OCI-LY1 (cell line): ENCODE measurements at regions not wholly inside any gene's neighbourhood (a gene's known extent, or its start where the extent isn't known, plus 50 kb on each side); places are given as distances from the start of the nearest gene placed in this dataset.

Source experiments
- H2AFZ ChIP-seq: fragments of 200-600 bp; sonication (generic), shearing (Covaris generic); 2 replicates; pipeline ENCODE4 v1.6.0; 2014; ENCODE audit warnings: antibody characterized with exemption, mild to moderate bottlenecking, low read length
- H3F3A ChIP-seq: fragments of 200-600 bp; sonication (generic), shearing (Covaris generic); 2 replicates; pipeline ENCODE4 v1.6.0; 2014; ENCODE audit warnings: mild to moderate bottlenecking, antibody characterized with exemption, low read length, moderate library complexity; ENCODE audit not compliant: insufficient read depth
- H3K27ac ChIP-seq: fragments of 200-600 bp; sonication (generic); 2 replicates; pipeline ENCODE4 v1.5.1; 2014; ENCODE audit warnings: low read length, mixed run types, mild to moderate bottlenecking, low read depth; ENCODE audit not compliant: poor library complexity, severe bottlenecking
- H3K27me3 ChIP-seq: fragments of 200-600 bp; sonication (generic); 2 replicates; pipeline ENCODE4 v1.6.0; 2014; ENCODE audit warnings: antibody characterized with exemption, mild to moderate bottlenecking, low read length, moderate library complexity; ENCODE audit not compliant: insufficient read depth
- H3K36me3 ChIP-seq: fragments of 200-600 bp; sonication (generic); 2 replicates; pipeline ENCODE4 v1.6.1; 2014; ENCODE audit warnings: mild to moderate bottlenecking, antibody characterized with exemption, low read length, moderate library complexity, mixed read lengths; ENCODE audit not compliant: insufficient read depth
- H3K4me1 ChIP-seq: fragments of 200-600 bp; sonication (generic); 2 replicates; pipeline ENCODE4 v1.5.1; 2014; ENCODE audit warnings: mild to moderate bottlenecking, low read length, moderate library complexity; ENCODE audit not compliant: insufficient read depth, severe bottlenecking
- H3K4me2 ChIP-seq: fragments of 200-600 bp; sonication (generic), shearing (Covaris generic); 2 replicates; pipeline ENCODE4 v1.6.1; 2014; ENCODE audit warnings: low read length
- H3K4me3 ChIP-seq: fragments of 200-600 bp; sonication (generic); 2 replicates; pipeline ENCODE4 v1.5.1; 2014; ENCODE audit warnings: low read length, low read depth, mild to moderate bottlenecking, mixed read lengths; ENCODE audit not compliant: poor library complexity, severe bottlenecking
- H3K79me2 ChIP-seq: fragments of 200-600 bp; shearing (Covaris generic); 2 replicates; pipeline ENCODE4 v1.6.1; 2016; ENCODE audit warnings: mixed run types, low read length, mixed read lengths; ENCODE audit not compliant: insufficient read depth
- H3K9ac ChIP-seq: fragments of 200-600 bp; sonication (generic), shearing (Covaris generic); 2 replicates; pipeline ENCODE4 v1.6.1; 2014; ENCODE audit warnings: mild to moderate bottlenecking, low read length, mixed read lengths
- H3K9me2 ChIP-seq: fragments of 200-600 bp; sonication (generic), shearing (Covaris generic); 2 replicates; pipeline ENCODE4 v1.6.1; 2014; ENCODE audit warnings: low read depth, mild to moderate bottlenecking, low read length, mixed read lengths
- H3K9me3 ChIP-seq: fragments of 200-600 bp; shearing (Covaris generic); 2 replicates; pipeline ENCODE4 v1.6.1; 2014; ENCODE audit warnings: low read length, mixed read lengths
- H4K20me1 ChIP-seq: fragments of 200-600 bp; sonication (generic), shearing (Covaris generic); 2 replicates; pipeline ENCODE4 v1.6.0; 2016; ENCODE audit warnings: mild to moderate bottlenecking, low read length; ENCODE audit not compliant: insufficient read depth
- CTCF ChIP-seq: fragments of 200-600 bp; sonication (generic), shearing (Covaris generic); IDR thresholded peaks from 2 replicates; pipeline ENCODE4 v1.5.1; 2017; ENCODE audit warnings: mild to moderate bottlenecking, antibody characterized with exemption, low read length, moderate library complexity, mixed read lengths
- EZH2 ChIP-seq: fragments of 200-600 bp; sonication (generic), shearing (Covaris generic); IDR thresholded peaks from 2 replicates; pipeline ENCODE4 v1.8.0; 2017; ENCODE audit warnings: borderline replicate concordance, mixed run types, mild to moderate bottlenecking, antibody characterized with exemption, low read length, moderate library complexity, mixed read lengths

- H3K9me3 ChIP-seq, result no peaks in the 10 kb centered on the region
- H3K4me3 ChIP-seq, result no peak overlapping the region
- H3K4me1 ChIP-seq, result no peaks in the 10 kb centered on the region
- H2AFZ ChIP-seq, result no peak overlapping the region
- TF ChIP-seq CTCF (no peak), EZH2 (no peak)
- H3K27ac ChIP-seq, result no peak overlapping the region
- H3K4me2 ChIP-seq, result no peak overlapping the region
- no peaks in the 10 kb centered on the region for H3K79me2 ChIP-seq
- H4K20me1 ChIP-seq, result no peaks in the 10 kb centered on the region
- no peaks in the 10 kb centered on the region for H3K9me2 ChIP-seq
- no peaks in the 10 kb centered on the region for H3F3A ChIP-seq
- no peaks in the 10 kb centered on the region for H3K27me3 ChIP-seq
- H3K9ac ChIP-seq, result no peak overlapping the region
- H3K36me3 ChIP-seq, result no peaks in the 10 kb centered on the region
Measured at GRCh38 chr13:27014406-27015359, 156.9 kb downstream of the USP12 start.

GRCh38 chr13:27012482-27013197 is 159.0 kb downstream of the USP12 start:
- no peaks in the 10 kb centered on the region for H3K9me2 ChIP-seq
- no peaks in the 10 kb centered on the region for H4K20me1 ChIP-seq
- H3K4me2 ChIP-seq, result no peak overlapping the region
- H3K9me3 ChIP-seq, result no peaks in the 10 kb centered on the region
- H3K27ac ChIP-seq, result no peak overlapping the region
- no peaks in the 10 kb centered on the region for H3K27me3 ChIP-seq
- no peaks in the 10 kb centered on the region for H3K36me3 ChIP-seq
- no peak overlapping the region for H3K4me3 ChIP-seq
- no peaks in the 10 kb centered on the region for H3K79me2 ChIP-seq
- no peaks in the 10 kb centered on the region for H3F3A ChIP-seq
- no peaks in the 10 kb centered on the region for H3K4me1 ChIP-seq
- TF ChIP-seq EZH2, result no peak
- TF ChIP-seq CTCF, result no peak
- no peak overlapping the region for H3K9ac ChIP-seq
- H2AFZ ChIP-seq, result no peak overlapping the region

- no peaks in the 10 kb centered on the region for H3K36me3 ChIP-seq
- H3K27me3 ChIP-seq, result no peaks in the 10 kb centered on the region
- H3K4me1 ChIP-seq, result no peaks in the 10 kb centered on the region
- no peaks in the 10 kb centered on the region for H3K9me2 ChIP-seq
- no peak overlapping the region for H3K9ac ChIP-seq
- TF ChIP-seq EZH2 (no peak), CTCF (no peak)
- H2AFZ ChIP-seq, result no peak overlapping the region
- H3K4me3 ChIP-seq, result no peak overlapping the region
- H3F3A ChIP-seq, result no peaks in the 10 kb centered on the region
- H4K20me1 ChIP-seq, result no peaks in the 10 kb centered on the region
- H3K79me2 ChIP-seq, result no peaks in the 10 kb centered on the region
- no peak overlapping the region for H3K4me2 ChIP-seq
- no peaks in the 10 kb centered on the region for H3K9me3 ChIP-seq
- H3K27ac ChIP-seq, result no peak overlapping the region
Measured at GRCh38 chr13:27011661-27012060, 159.9 kb downstream of the USP12 start.
